ENCODE measurements at regions not wholly inside any gene's neighbourhood (a gene's known extent, or its start where the extent isn't known, plus 50 kb on each side); places are given as distances from the start of the nearest gene placed in this dataset.

- intact Hi-C loops (cut with micrococcal nuclease), result no loop called here
- DNase-seq (ENCODE audit: low read depth, low spot score) (no peak), ATAC-seq (no peak)
- TF ChIP-seq CTCF (IDR thresholded peaks at IDR 0.05 in 2 of 3, conservative IDR thresholded peaks at IDR 0.05 in 1 of 3; ENCODE audit: borderline replicate concordance in 1 of 3, insufficient read depth in 1 of 3, low read depth in 2 of 3, low read length in 2 of 3), result no peak
- TF ChIP-seq YY1 (IDR thresholded peaks at IDR 0.05; ENCODE audit: extremely low read depth, insufficient replicate concordance, low read depth, low read length), result no peak
- no peak for TF ChIP-seq ATF3 (IDR thresholded peaks at IDR 0.05)
- no peak for TF ChIP-seq SP1 (IDR thresholded peaks at IDR 0.05; ENCODE audit: low read depth)
- TF ChIP-seq ZBTB33 (IDR thresholded peaks at IDR 0.05; ENCODE audit: extremely low read depth, insufficient replicate concordance, low read length), result no peak
- TF ChIP-seq ZFX (IDR thresholded peaks at IDR 0.05), result no peak
- no peak for TF ChIP-seq EZH2 (IDR thresholded peaks at IDR 0.05)
- no peak for TF ChIP-seq EZH2phosphoT487 (IDR thresholded peaks at IDR 0.05; ENCODE audit: borderline replicate concordance)
- no peak for TF ChIP-seq POLR2AphosphoS5 (IDR thresholded peaks at IDR 0.05; ENCODE audit: low read depth, low read length)
- no peak for TF ChIP-seq ELF1 (IDR thresholded peaks at IDR 0.05; ENCODE audit: borderline replicate concordance, low read depth)
- no peak for TF ChIP-seq REST (IDR thresholded peaks at IDR 0.05; ENCODE audit: low read depth)
- no peak for TF ChIP-seq CEBPB (IDR thresholded peaks at IDR 0.05; ENCODE audit: low read depth)
- no peak for TF ChIP-seq SIN3A (IDR thresholded peaks at IDR 0.05; ENCODE audit: low read depth)
- TF ChIP-seq JUND (IDR thresholded peaks at IDR 0.05), result no peak
- Histone ChIP-seq H3K4me2 (ENCODE audit: low read length) (no peak overlapping the region), H3K9ac (ENCODE audit: low read length) (no peak overlapping the region), H3K4me3 (replicated peaks in 1 of 2; ENCODE audit: low read depth in 1 of 2, low read length in 2 of 2) (no peak overlapping the region), H3K9me2 (ENCODE audit: insufficient read depth) (no peaks in the 10 kb centered on the region), H4K20me1 (ENCODE audit: insufficient read depth) (no peaks in the 10 kb centered on the region), H3K9me3 (ENCODE audit: control insufficient read depth in 1 of 2, insufficient read depth in 1 of 2, low read depth in 1 of 2, low read length in 2 of 2) (no peaks in the 10 kb centered on the region), H3K79me2 (ENCODE audit: insufficient read depth, low read length) (no peaks in the 10 kb centered on the region), H3K27me3 (ENCODE audit: insufficient read depth, low read length) (0 out of 2 replicates have a peak, but pooled peaks cover 3% of the 10 kb centered on the region), H2AFZ (ENCODE audit: low read depth, low read length, poor library complexity, severe bottlenecking) (no peak overlapping the region), H3K36me3 (ENCODE audit: control insufficient read depth in 1 of 2, insufficient read depth in 2 of 2, low read length in 2 of 2) (no peaks in the 10 kb centered on the region), H3K27ac (ENCODE audit: low read depth, low read length) (no peak overlapping the region), H3K4me1 (ENCODE audit: control insufficient read depth in 1 of 2, insufficient read depth in 2 of 2, low read length in 2 of 2) (no peaks in the 10 kb centered on the region)
- POLR2A ChIA-PET, result no interaction called here
- CTCF ChIA-PET, result no interaction called here
- RAD21 ChIA-PET (ENCODE audit: low non-redundant PET in 1 of 2, low total read pairs in 2 of 2, uncharacterized antibody in 2 of 2, unreplicated experiment in 2 of 2), result no interaction called here
- BruUV-seq (replicated peaks), result no TSS peak
Observed at GRCh38 chr3:64856977-64857516, 169.2 kb upstream of the ADAMTS9 start.
